Calu3 (cell line): ENCODE measurements at regions not wholly inside any gene's neighbourhood (a gene's known extent, or its start where the extent isn't known, plus 50 kb on each side); places are given as distances from the start of the nearest gene placed in this dataset.

ENCODE experiments used
- BruUV-seq: library from RNA; stranded (reverse); fragments of 400-500 nt; replicated peaks from 2 replicates; lab custom pipeline; 2021; lab: Mats Ljungman, UMichigan
- CTCF ChIA-PET: fragments of 300-600 bp; sonication (Branson Sonifier 250); formaldehyde crosslinking; loops from one replicate; lab custom pipeline; 2022; ENCODE audit warnings: antibody characterized with exemption; lab: Charles Lee
- DNase-seq: peaks from one replicate; pipeline ENCODE4 v3.0.0; 2022
- H3K27ac Mint-ChIP-seq: one replicate; pipeline ENCODE4 v1.8.0; 2022; ENCODE audit warnings: mixed read lengths; ENCODE audit not compliant: unreplicated experiment
- H3K27me3 Mint-ChIP-seq: one replicate; pipeline ENCODE4 v1.8.0; 2022; ENCODE audit warnings: mixed read lengths; ENCODE audit not compliant: unreplicated experiment
- H3K36me3 Mint-ChIP-seq: one replicate; pipeline ENCODE4 v1.8.0; 2022; ENCODE audit warnings: mild to moderate bottlenecking, moderate library complexity, mixed read lengths; ENCODE audit not compliant: insufficient read depth, unreplicated experiment
- H3K4me1 Mint-ChIP-seq: one replicate; pipeline ENCODE4 v1.8.0; 2022; ENCODE audit warnings: mild to moderate bottlenecking, low read depth, mixed read lengths; ENCODE audit not compliant: unreplicated experiment
- H3K4me3 Mint-ChIP-seq: one replicate; pipeline ENCODE4 v1.8.0; 2022; ENCODE audit warnings: mild to moderate bottlenecking, low read depth, moderate library complexity, mixed read lengths; ENCODE audit not compliant: unreplicated experiment
- H3K9me3 Mint-ChIP-seq: one replicate; pipeline ENCODE4 v1.8.0; 2022; ENCODE audit warnings: low read depth, mixed read lengths; ENCODE audit not compliant: unreplicated experiment
- intact Hi-C: fragments of 100-400 bp; cut with micrococcal nuclease; formaldehyde crosslinking; loops from one replicate; pipeline ENCODE4 v1.10.0; 2022; ENCODE audit not compliant: unreplicated experiment
- TF ChIP-seq, protein P1 (sequence below): fragments of 200-600 bp; IDR thresholded peaks from one replicate; pipeline ENCODE4 v1.8.0; 2022; ENCODE audit warnings: antibody characterized with exemption; ENCODE audit not compliant: unreplicated experiment

- intact Hi-C loops: no loop called here
- DNase-seq: no peak
- Mint-ChIP-seq H3K9me3 (no peaks in the 10 kb centered on the region), H3K4me3 (no peak overlapping the region), H3K4me1 (peaks cover 61% of the 10 kb centered on the region), H3K27me3 (no peaks in the 10 kb centered on the region), H3K36me3 (peaks cover 26% of the 10 kb centered on the region), H3K27ac (no peak overlapping the region)
- CTCF ChIA-PET: interaction anchor here (1.7 kb wide), 1 partner anchor 11 kb away, joined by 9 read pairs; no protein-coding TSS in a partner anchor
- TF ChIP-seq, protein P1, sequence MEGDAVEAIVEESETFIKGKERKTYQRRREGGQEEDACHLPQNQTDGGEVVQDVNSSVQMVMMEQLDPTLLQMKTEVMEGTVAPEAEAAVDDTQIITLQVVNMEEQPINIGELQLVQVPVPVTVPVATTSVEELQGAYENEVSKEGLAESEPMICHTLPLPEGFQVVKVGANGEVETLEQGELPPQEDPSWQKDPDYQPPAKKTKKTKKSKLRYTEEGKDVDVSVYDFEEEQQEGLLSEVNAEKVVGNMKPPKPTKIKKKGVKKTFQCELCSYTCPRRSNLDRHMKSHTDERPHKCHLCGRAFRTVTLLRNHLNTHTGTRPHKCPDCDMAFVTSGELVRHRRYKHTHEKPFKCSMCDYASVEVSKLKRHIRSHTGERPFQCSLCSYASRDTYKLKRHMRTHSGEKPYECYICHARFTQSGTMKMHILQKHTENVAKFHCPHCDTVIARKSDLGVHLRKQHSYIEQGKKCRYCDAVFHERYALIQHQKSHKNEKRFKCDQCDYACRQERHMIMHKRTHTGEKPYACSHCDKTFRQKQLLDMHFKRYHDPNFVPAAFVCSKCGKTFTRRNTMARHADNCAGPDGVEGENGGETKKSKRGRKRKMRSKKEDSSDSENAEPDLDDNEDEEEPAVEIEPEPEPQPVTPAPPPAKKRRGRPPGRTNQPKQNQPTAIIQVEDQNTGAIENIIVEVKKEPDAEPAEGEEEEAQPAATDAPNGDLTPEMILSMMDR: no peak
- no TSS peak for BruUV-seq
Observed at GRCh38 chr7:155211761-155212160, 85.9 kb upstream of the INSIG1 start.

DNA sequence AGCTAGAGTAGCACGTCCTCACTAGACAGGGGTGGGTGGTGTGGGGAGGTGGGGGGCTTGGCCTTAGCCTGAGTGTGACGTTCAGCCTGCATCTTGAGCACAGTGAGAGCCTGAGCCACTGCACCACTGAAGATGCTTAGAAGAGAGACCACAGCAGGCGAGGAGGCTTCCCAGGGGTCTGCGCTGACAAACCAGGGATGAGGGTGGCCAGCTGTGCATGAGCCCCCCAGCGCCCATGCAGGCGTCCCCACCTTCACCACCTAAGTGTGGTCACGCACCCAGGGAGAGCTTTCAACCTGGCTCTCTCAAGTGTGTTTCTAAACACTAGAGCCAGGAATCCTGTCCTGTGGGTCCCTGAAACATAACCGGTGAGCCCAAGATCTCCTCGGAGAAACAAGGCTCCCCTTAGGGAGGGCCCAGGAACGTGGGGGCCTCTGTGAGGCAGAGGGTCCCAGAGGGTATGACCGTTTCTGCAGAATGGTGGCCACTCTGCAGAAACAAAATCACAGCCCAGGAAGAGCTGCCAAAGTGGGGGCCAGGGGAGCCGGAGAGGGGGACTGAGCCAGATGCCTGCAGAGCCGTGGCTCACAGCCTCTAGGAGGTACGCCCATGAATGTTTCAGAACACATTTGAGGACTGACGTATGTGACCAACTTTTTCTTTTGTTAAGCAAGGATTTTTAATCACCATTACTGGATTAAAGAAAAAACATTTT lies 85.2 kb upstream of the INSIG1 start:
- H3K4me3 Mint-ChIP-seq: no peak overlapping the region
- intact Hi-C loops: no loop called here
- peaks cover 26% of the 10 kb centered on the region for H3K36me3 Mint-ChIP-seq
- no TSS peak for BruUV-seq
- no peak for DNase-seq
- peaks cover 61% of the 10 kb centered on the region for H3K4me1 Mint-ChIP-seq
- no peaks in the 10 kb centered on the region for H3K27me3 Mint-ChIP-seq
- no peaks in the 10 kb centered on the region for H3K9me3 Mint-ChIP-seq
- CTCF ChIA-PET: interaction anchor here (0.8 to 1.7 kb wide), 2 partner anchors 10 to 91 kb away, joined by 4 to 9 read pairs; no protein-coding TSS in a partner anchor
- no peak overlapping the region for H3K27ac Mint-ChIP-seq
- TF ChIP-seq, protein P1: no peak

- CTCF ChIA-PET: interaction anchor here (1.7 kb wide), 1 partner anchor 9 kb away, joined by 9 read pairs; no protein-coding TSS in a partner anchor
Observed at GRCh38 chr7:155213385-155213784, 84.3 kb upstream of the INSIG1 start.

DNA sequence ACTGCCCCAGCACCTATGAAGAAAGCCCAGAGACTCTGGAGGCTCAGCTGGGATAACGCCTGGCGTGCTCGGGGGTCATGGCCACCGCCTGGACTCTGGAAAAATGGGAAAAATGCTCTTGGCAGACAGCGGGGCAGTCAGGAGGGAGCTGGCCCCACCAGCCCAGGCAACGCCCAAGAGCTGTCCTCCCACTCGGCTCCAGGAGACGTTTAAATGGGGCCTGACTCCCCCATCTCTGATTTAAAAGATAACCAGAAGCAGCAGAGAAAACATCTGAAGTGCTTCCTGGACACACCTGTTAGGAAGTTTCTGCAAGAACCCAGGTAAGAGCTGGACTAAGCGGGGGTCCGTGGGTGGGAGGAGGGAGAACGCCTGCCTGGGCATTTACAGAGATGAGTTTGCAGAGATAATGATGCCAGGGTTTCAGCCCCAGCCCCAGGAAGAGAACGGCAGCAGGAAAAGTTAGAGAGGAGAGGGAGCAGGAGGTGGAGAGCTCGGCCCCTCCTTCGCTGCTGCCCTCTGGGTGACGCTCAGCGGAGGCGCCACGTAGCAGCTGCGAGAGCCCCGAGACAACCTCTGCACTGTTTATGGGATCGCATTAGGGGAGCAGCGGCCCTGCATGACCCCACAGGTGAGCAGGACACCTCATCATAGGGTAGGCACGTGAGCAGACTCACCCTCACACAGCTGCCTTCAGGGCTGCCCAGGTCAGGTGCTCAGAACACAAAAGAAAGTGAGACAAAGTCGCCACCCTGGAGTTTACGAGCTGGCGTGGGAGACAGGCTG lies 83.5 kb upstream of the INSIG1 start:
- H3K4me1 Mint-ChIP-seq: peaks cover 52% of the 10 kb centered on the region
- no peaks in the 10 kb centered on the region for H3K9me3 Mint-ChIP-seq
- H3K36me3 Mint-ChIP-seq: peaks cover 22% of the 10 kb centered on the region
- CTCF ChIA-PET: interaction anchor here (1.2 kb wide), 1 partner anchor 8 kb away, joined by 4 read pairs; no protein-coding TSS in a partner anchor
- intact Hi-C loops: no loop called here
- H3K4me3 Mint-ChIP-seq: peak overlapping the region; percentile 91
- H3K27ac Mint-ChIP-seq: peak overlapping the region; percentile 97
- peak; percentile 58 for DNase-seq
- BruUV-seq: TSS peak; percentile 77
- no peaks in the 10 kb centered on the region for H3K27me3 Mint-ChIP-seq
- TF ChIP-seq, protein P1: no peak

More at GRCh38 chr7:155213385-155213784, 84.3 kb upstream of the INSIG1 start:
- H3K36me3 Mint-ChIP-seq: peaks cover 22% of the 10 kb centered on the region
- no TSS peak for BruUV-seq
- no peaks in the 10 kb centered on the region for H3K9me3 Mint-ChIP-seq
- peak overlapping the region; percentile 91 for H3K4me3 Mint-ChIP-seq
- TF ChIP-seq, protein P1: no peak
- peaks cover 60% of the 10 kb centered on the region for H3K4me1 Mint-ChIP-seq
- DNase-seq: no peak
- no peaks in the 10 kb centered on the region for H3K27me3 Mint-ChIP-seq
- intact Hi-C loops: no loop called here
- no peak overlapping the region for H3K27ac Mint-ChIP-seq
